ENCODE measurements at regions not wholly inside any gene's neighbourhood (a gene's known extent, or its start where the extent isn't known, plus 50 kb on each side); places are given as distances from the start of the nearest gene placed in this dataset.
"Not testable (repeated sequence)": the region's sequence is repeated elsewhere in the genome, so short reads cannot be mapped to it uniquely, and the experiment has no call there.

- not testable (repeated sequence) for TF ChIP-seq CTCF, POLR2A, POLR2AphosphoS5, EP300 (IDR thresholded peaks at IDR 0.05)
Observed at GRCh38 chr21:5076854-5077253, 5444.5 kb upstream of the TPTE start.

Measured in gastroesophageal sphincter (tissue), 3 donors.